Esophagus muscularis mucosa (tissue), 4 donors: ENCODE measurements at regions not wholly inside any gene's neighbourhood (a gene's known extent, or its start where the extent isn't known, plus 50 kb on each side); places are given as distances from the start of the nearest gene placed in this dataset.

Experiments
- CTCF ChIP-seq, 3 experiments: fragments of 200-600 bp in 2 of 3; fragments of 450-650 bp in 1 of 3; sonication (generic) in 2 of 3; IDR thresholded peaks; one replicate each; pipeline ENCODE4 v1.5.1; 2017 to 2019; ENCODE audit warnings: antibody characterized with exemption in 3 of 3, mild to moderate bottlenecking in 2 of 3, moderate library complexity in 1 of 3
- EP300 ChIP-seq: sonication (generic); formaldehyde crosslinking; IDR thresholded peaks from one replicate; pipeline ENCODE4 v1.6.1; 2017; ENCODE audit warnings: antibody characterized with exemption
- POLR2A ChIP-seq: fragments of 450-650 bp; IDR thresholded peaks from one replicate; pipeline ENCODE4 v1.6.1; 2017; ENCODE audit warnings: antibody characterized with exemption, moderate library complexity, mild to moderate bottlenecking, low read depth
- POLR2AphosphoS5 ChIP-seq, 2 donors: sonication (generic); formaldehyde crosslinking; IDR thresholded peaks; one replicate each; pipeline ENCODE4 v1.6.1; 2017; ENCODE audit warnings: antibody characterized with exemption in 2 of 2

GRCh38 chr9:106149956-106150355, 455.6 kb downstream of the TMEM38B start:
- TF ChIP-seq EP300 (no peak), CTCF (IDR thresholded peaks at IDR 0.05) (no peak), POLR2A (no peak), POLR2AphosphoS5 (IDR thresholded peaks at IDR 0.05) (no peak)
